HG03060 (cell line): ENCODE measurements at regions not wholly inside any gene's neighbourhood (a gene's known extent, or its start where the extent isn't known, plus 50 kb on each side); places are given as distances from the start of the nearest gene placed in this dataset.

ENCODE experiments used
- ATAC-seq: cut with Tn5 transposase; IDR thresholded peaks from one replicate; pipeline ENCODE4 v1.9.1; 2021; ENCODE audit warnings: low read depth, moderate number of reproducible peaks; ENCODE audit not compliant: unreplicated experiment

DNA sequence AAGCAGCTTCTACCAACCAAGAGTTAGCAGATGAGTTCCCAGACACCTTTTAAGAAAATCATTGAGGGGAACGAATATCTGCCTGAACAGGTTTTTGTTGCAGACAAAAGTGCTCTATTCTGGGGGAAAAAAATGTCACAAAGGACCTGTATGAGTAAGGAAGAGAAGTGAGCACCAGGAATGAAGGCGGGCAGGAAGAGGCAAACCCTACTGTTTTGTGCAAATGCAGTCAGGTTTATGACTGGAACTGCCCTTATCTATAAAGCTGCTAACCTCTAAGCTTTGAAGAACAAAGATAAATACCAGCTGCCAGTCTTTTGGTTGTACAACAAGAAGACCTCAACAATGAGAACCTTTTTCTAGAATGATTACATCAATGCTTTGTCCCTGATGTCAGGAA is 292.4 kb upstream of the SP4 start:
- ATAC-seq, result no peak

DNA sequence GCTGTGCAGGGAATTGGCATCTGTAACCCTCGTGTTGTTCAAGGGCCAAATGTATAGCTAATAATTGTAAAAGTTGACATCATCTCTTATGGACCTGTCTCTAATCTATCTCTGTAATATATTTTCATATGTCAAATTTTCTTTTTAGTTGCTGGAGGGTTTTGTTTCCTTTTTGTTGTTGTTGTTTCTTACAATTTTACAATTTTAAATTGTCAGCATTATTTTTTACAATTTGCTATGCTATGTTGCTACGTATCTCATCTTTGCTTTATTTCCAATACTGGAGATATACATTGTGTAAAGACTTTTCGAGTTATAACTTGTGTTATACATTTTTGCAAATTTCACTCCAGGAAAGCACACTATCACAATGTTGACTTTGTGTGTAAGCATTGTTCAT is 290.2 kb upstream of the SP4 start:
- no peak for ATAC-seq

DNA sequence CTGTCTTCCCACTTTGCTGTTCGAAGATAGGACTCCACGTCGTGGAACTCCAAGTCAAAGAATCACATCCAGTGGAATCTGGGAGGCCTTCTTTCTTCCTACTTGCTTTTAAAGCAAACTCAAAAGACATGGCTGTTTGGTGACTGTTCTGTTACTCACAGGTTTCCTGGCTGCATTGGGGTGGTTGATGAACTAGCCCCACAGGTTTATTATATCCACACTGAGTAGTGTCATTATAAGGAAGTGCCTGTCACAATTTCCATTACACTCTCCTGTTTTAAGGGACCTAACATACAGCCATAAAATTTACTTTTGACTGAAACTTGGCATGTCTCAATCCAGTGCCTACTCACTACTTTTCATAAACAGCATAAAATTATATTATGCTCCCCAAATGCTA is 287.3 kb upstream of the SP4 start:
- ATAC-seq, result no peak

DNA sequence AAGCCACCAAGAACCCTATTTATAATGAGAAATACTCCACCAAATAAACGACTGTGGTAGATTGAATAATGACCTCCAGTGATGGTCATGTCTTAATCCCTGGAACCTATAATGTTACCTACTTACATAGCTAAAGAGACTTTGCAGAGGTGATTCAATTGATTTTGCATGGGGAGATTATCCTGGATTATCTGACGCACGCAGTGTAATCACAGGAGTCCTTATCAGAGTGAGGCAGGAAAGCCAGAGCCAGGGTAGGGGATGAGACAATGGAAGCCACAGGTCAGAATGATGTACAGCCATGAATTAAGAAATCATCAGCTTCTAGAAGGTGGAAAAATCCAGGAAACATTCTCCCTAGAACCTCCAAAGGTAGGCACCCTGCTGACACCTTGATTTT is 286.4 kb upstream of the SP4 start:
- ATAC-seq, result no peak

DNA sequence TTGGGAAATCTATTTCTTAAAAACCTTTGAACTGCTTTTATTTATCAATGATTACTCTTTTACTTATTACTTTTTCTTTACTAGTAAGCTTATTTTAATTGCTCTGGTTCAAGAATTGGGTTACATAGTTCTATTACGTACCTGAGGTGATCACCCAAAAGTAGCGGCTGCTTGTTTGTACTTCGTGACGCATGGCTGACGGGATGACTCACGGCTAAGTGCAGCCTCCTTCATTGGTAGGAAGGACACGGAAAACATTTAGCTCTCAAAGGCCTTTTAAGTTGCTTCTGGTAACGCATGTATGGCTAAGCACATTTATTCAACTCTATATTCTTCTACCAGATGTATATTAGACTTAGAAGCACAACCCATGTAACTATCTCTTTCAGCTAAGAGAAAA is 285.8 kb upstream of the SP4 start:
- ATAC-seq, result no peak

DNA sequence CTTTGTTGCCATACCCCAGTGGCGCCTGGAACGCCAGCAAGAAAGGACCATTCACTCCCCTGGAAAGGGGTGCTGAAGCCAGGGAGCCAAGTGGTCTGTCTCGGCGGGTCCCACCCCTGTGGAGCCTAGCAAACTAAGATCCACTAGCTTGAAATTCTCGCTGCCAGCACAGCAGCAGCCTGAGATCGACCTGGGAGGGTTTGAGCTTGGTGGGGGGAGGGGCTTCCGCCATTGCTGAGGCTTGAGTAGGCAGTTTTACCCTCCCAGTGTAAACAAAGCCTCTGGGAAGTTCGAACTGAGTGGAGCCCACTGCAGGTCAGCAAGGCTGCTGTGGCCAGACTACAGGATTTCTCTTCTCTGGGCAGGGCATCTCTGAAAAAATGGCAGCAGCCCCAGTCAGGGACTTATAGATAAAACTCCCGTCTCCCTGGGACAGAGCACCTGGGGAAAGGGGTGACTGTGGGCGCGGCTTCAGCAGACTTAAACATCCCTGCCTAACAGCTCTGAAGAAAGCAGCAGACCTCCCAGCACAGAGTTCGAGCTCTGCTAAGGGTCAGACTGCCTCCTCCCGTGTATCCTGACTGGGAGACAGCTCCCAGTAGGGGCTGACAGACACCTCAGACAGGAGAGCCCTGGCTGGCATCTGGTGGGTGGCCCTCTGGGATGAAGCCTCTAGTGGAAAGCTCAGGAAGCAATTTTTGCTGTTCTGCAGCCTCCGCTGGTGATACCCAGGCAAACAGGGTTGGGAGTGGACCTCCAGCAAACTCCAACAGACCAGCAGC is 281.1 kb upstream of the SP4 start:
- no peak for ATAC-seq

DNA sequence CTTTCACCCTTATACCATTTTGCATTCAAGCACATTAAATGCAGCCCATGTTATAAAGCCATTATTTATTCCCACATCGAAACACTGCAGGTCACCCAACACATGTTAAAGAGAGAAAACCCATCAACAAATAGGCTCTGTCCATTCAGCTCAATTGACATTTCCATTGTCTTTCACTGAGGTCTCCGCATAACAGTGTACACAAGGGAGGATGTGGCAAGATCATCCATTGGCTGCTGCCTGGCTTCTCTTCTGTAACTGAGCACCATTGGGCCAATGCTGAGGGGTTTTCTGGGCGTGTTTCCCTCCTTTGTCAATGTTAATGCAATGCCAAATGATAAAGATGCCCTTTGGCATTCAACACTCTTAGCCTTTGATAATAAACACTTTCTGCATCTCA is 278.1 kb upstream of the SP4 start:
- ATAC-seq, result no peak

DNA sequence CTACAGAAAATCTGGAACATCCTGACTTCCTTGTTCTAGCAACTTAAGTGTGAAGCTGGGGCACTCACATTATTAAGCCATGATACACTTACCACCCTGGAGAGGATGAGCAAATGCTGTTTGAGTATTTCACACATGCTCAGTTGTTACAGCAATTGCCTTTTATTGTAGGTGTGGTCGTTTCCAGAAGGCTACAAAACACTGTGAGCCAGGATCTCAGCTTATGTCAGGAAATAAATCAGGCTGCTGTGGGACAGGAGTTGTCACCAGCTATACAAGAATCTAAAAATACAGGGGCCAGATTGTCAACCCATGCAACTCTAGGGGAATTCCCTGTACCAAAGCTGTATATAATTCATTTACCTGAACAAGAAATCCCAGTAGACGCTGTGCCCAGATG is 273.3 kb upstream of the SP4 start:
- no peak for ATAC-seq

DNA sequence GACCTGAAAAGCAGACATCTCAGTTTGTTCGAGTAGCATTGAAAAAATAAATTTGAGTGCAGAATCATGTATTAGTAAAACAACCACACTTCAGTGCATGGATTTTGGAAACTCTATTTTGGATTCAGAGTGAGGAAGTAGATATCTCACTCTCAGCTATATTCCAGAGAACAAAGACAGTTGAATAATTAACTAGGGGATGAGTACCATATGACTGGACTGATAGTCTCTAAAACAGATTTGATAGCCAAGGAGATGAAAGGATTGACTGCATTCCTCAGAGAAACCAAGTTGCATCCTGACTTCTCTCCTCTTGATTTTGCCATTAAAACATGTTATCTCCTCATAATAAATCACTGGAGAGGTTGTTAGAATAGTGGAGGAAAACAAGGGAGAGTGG is 268.4 kb upstream of the SP4 start:
- no peak for ATAC-seq

DNA sequence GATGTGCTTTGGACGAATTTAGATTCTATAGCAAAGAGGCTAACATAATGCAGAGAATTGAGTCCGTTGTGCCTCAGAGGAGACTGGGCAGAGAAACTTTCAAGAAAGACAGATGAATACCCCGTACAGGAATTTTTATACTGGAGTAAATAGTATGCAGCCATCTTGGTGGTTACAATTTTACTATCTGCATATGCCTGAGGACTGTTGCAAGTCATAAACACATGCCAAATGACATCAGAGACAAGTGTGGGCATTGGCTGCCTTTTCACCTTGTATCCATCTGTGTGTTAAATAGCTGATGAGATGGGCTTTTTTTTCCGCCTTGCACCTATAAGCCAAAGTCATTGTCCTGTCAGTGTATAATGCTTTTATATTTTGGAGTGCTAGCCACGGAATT is 267.5 kb upstream of the SP4 start:
- no peak for ATAC-seq

DNA sequence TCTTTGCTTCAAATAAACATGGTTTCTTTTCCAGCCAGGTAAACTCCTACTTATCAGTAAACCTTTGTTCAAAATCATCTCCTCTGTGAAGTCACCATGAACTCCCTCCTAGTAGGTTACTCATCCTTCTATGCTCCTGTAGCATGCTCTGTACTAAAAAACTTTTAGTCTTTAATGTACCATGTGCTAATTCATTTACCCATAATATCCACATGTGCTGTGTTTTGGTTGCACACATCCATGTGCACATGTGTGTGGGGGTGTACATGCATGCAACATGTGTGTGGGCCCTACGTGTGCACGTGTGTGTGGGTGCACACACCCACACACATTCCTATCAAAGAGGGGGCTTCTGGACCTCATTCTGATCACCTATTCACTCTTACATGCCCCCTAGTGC is 259.9 kb upstream of the SP4 start:
- ATAC-seq, result no peak

DNA sequence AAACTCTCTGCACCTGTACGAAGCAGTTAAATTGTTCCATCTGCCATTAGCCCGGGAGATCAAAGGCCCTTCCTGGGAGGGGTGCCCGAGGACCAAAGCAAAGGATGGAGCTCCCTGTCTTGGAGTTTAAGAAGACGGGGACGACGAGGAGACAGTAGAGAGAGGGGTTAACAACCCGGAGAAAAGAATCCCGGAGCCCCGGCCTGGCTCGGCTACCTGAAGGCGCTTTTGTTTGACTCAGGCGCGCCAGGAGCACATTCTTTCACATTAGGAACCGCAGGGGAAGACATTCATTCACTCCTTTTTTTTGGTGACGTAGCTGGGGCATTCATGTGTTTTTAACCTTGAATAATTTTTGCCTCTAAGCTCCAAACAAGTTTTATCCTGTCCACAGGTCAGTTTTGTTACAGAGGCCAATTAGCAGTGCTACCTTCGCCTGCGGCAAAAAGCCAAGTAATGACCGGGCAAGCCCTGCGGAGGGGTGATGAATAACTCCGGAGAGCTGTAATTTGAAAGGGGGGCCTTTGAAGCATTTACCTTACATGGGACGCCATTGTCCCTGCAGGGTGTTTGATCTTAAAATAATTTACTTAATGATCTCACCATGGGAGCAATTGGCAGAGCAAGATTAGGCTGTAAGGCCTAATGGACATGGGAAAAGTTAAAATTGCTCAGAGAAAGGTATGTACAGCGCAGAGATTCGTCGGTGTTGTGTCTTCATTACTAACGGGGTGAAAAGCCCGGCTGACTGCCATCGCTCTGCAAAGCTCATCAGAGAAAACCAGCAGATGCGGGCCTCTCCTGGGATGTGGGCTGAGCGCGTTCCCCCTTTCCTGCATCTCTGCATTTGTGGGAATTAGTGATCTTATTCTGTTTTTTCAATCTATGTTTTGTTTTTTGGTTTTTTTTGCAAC is 258.0 kb upstream of the SP4 start:
- ATAC-seq, result no peak

DNA sequence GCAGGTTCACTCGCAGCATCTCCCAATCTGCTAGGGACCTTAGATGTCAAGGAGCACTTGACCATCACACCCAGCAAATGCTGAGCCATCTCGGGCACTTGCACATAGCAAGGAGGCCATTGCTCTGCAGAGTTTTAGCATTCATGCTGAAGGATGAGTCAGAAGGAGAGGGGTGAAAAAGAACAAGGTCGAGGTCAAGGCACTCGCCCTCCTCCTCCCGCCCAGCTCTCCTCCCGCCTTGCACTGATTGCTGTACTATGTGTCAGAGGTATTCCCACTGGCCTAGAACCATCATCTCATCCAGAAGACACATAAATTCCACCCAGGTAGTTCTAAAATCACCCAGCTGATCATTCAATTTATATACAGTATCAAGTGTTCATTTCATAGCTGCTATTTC is 255.1 kb upstream of the SP4 start:
- no peak for ATAC-seq

DNA sequence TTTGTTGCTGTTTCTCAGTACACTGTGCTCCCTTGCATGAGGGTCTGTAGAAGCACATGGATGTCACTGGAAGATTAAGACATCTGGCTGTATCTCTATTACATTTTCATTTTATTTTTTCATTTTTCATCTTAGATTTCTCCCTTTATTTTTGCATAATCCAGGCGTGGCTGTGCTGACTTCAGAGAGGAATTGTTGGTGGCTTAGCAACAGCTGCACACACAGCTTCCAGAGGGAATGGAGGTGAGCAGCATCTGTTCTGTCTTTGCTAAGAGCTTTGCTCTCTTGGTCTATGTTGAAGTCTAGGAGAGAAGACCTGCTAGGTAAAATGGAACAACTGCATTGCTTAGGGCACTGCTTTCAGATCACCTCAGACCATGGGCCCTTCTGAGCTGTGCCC is 254.4 kb upstream of the SP4 start:
- ATAC-seq, result no peak

DNA sequence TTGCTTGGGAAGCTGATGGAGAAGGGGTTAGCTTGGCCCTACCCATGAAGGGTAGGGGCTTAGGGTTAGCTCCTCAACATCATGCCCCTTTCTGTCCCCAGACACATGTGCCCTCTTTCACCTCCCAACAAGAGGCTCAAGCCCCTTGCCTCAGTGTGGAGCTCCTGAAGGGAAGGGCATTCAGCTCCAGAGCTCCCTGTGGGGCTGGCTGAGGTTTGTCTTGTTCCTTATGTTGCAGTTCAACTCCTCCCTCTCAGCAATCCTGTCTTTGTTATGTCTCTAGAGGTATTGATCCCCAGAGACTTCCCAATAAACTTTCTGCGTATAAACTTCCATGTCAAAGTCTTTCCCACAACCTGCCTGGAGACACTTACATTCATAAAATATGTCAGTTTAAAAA is 252.2 kb upstream of the SP4 start:
- ATAC-seq, result no peak

DNA sequence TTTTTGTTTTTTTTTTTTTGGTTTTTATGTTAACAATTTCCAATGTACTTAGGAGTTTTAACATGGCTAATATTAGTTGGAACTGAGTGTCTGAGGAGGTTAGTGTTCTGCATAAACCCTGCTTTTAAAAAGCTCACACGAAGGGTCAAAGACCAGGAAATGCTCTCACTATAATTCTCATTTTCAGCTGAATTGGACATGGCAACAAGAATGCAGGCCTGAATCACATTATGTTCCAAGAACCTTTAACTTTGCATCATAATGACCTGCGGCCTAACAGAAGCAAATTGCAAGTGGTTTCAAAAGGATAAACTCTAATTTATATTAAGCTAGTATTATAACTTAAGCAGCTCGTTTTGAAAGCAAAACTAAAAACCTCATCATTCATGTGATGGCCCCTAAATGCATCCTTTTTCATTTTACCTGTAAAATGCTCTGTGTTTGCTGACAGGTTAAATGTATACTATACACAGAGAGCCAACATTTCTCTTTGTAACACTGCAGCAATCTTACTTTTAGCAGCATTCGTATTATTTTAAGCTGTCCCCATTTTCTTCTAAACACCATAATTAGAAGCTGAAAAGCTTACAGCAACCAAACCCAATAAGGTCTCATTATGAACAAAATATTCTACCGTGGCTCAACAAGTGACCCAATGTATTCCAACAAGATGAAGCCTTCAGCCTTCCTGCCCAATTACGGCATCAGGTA is 242.8 kb upstream of the SP4 start:
- no peak for ATAC-seq

DNA sequence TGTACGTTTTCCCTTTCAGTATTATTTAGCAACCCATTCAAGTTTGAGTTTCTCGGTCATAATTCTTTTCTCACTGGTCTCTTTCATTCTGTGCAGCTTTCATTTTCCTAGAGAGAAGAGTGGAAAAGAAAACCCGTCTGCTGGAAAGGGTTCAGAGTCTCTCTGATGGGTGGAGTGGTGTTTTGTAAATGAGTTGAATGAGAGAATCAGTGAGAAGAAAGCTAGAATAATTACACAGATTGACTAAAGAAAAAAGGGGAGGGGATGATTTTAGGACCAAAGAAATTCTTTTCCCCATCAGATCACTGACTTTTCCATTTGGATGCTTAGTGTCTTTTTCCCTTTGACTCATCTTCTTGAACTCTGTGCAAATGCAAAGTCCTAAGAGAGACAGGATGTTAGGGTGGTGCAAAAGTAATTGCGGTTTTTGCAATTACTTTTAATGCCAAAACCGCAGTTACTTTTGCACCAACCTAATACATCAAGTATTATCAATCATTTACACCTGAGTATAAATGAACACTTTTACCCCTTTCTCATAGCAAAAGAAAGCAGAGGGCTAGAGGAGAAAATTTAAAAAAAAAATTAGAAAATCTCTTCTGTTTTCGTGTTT is 242.1 kb upstream of the SP4 start:
- no peak for ATAC-seq

DNA sequence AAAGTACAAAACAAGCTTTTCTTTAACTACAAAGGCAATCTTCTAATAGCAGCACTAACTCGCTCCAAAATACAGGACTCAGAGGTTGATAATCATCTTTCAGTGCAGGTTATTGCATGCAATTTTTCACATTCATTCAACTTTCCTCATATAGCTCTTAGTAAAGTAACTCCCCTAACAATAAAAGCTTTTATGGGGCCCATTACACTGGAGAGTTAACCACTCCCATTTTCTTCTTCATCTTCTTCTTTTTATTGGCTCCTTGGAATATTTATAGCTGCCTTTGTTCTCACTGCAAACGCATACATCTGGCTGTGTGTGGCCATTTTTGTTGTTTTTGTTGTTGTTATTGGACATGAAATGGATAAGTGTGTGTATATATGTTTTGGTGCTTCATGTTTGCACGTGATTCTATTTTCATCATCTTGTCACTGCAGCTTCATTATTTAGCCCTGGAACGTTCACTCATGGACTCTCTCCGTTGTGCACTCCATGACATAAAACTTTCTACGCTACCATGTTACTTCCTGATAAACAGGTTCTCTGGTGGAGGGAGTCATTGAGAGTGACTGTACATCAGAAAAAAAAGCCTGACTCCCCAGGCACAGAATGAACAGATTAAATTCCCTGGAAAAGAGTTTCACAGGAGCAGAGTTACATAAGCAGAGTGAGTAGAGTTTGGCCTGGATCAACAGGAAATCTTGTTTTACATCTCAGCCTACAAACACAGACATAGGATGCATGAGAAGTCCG is 236.4 kb upstream of the SP4 start:
- ATAC-seq, result no peak

DNA sequence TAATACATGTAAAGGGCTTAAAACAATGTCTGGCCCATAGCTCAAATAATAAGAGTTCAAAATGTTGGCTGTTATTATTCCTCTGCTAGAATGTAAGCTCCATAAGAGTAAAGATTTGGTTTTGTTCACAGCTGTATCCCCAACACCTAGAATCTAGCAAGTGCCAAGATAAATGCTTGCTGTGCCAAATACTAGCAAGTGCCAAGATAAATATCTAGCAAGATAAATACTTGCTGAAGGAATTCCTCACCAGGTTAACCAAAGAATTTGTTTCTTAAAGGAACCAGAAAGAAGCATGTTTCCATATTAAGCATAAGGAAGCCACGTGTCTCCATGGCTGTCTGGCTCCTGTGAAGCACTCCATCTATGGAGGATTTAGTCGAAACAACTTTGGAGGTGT is 235.2 kb upstream of the SP4 start:
- no peak for ATAC-seq

DNA sequence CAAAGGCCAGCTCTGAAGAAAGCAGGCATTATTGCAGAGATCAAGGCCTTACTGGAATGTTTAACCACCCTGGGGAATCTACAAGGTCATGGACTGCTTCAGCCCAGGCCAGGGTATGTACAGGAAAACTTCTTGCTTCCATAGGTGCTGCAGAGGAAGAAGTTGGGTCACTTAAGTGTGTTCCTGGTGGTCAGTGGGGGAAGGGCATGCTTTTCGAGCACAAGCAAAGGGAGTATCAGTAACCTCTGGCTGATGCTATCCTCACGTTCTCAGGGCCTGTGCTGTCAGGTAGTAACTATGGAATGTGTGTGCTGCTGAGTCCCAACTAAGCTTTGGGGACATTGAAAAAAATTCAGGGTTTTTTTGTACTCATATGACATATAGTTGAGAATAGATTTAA is 234.0 kb upstream of the SP4 start:
- no peak for ATAC-seq
